Keratinocyte (primary cell): ENCODE measurements at regions not wholly inside any gene's neighbourhood (a gene's known extent, or its start where the extent isn't known, plus 50 kb on each side); places are given as distances from the start of the nearest gene placed in this dataset.
"Not testable (repeated sequence)": the region's sequence is repeated elsewhere in the genome, so short reads cannot be mapped to it uniquely, and the experiment has no call there.

Experiments used
- DNase-seq: peaks from one replicate; pipeline ENCODE4 v3.0.0-alpha.2; 2011; ENCODE audit warnings: low read depth, missing footprints, low spot score
- FAIRE-seq: peaks from 2 replicates; lab custom pipeline; 2011; peaks lifted over from hg19 to GRCh38; lab: Jason Lieb, UNC
- H2AFZ ChIP-seq: 2 replicates; pipeline ENCODE4 v1.6.0; 2012; ENCODE audit warnings: low read length, control low read depth, inconsistent platforms; ENCODE audit not compliant: control insufficient read depth
- H3K27ac ChIP-seq: 2 replicates; pipeline ENCODE4 v1.5.1; 2011; ENCODE audit warnings: low read length; ENCODE audit not compliant: control insufficient read depth, insufficient read depth
- H3K27me3 ChIP-seq: 3 replicates; pipeline ENCODE4 v1.6.0; 2011; ENCODE audit warnings: low read length; ENCODE audit not compliant: control insufficient read depth, insufficient read depth; ENCODE audit errors: extremely low read depth
- H3K36me3 ChIP-seq, 2 experiments: 2 replicates in 1 of 2; 3 replicates in 1 of 2; pipeline ENCODE4 v1.5.1; 2011; ENCODE audit warnings: low read length in 2 of 2, mild to moderate bottlenecking in 1 of 2; ENCODE audit not compliant: control insufficient read depth in 2 of 2, insufficient read depth in 2 of 2; ENCODE audit errors: extremely low read depth in 1 of 2
- H3K4me1 ChIP-seq: 3 replicates; pipeline ENCODE4 v1.5.1; 2011; ENCODE audit warnings: low read length; ENCODE audit not compliant: control insufficient read depth, insufficient read depth; ENCODE audit errors: extremely low read depth
- H3K4me2 ChIP-seq: 3 replicates; pipeline ENCODE4 v1.6.0; 2011; ENCODE audit warnings: low read depth, low read length; ENCODE audit not compliant: control insufficient read depth, insufficient read depth; ENCODE audit errors: extremely low read depth
- H3K4me3 ChIP-seq, 3 experiments: fragments of 200-600 bp in 1 of 3; sonication (generic) in 1 of 3; 2 replicates in 2 of 3; 3 replicates in 1 of 3; pipeline ENCODE4 v1.5.1; 2011 to 2016; ENCODE audit warnings: low read length in 3 of 3, mild to moderate bottlenecking in 3 of 3, control low read depth in 2 of 3, inconsistent platforms in 1 of 3, low read depth in 1 of 3, mixed read lengths in 1 of 3, mixed run types in 1 of 3, moderate library complexity in 1 of 3; ENCODE audit not compliant: control insufficient read depth in 2 of 3, insufficient read depth in 2 of 3; ENCODE audit errors: extremely low read depth in 1 of 3
- H3K79me2 ChIP-seq: 2 replicates; pipeline ENCODE4 v1.6.0; 2012; ENCODE audit warnings: low read length; ENCODE audit not compliant: control insufficient read depth, insufficient read depth
- H3K9ac ChIP-seq: 3 replicates; pipeline ENCODE4 v1.6.0; 2011; ENCODE audit warnings: low read length; ENCODE audit not compliant: control insufficient read depth, insufficient read depth; ENCODE audit errors: extremely low read depth
- H3K9me1 ChIP-seq: 3 replicates; pipeline ENCODE4 v1.6.0; 2011; ENCODE audit warnings: low read length; ENCODE audit not compliant: control insufficient read depth, insufficient read depth; ENCODE audit errors: extremely low read depth
- H3K9me3 ChIP-seq: 2 replicates; pipeline ENCODE4 v1.5.1; 2012; ENCODE audit warnings: low read depth, low read length; ENCODE audit not compliant: control insufficient read depth
- H4K20me1 ChIP-seq: 3 replicates; pipeline ENCODE4 v1.6.0; 2011; ENCODE audit warnings: low read length; ENCODE audit not compliant: control insufficient read depth, insufficient read depth; ENCODE audit errors: extremely low read depth
- CTCF ChIP-seq, 3 experiments: IDR thresholded peaks in 1 of 3; conservative IDR thresholded peaks in 1 of 3; optimal IDR thresholded peaks in 1 of 3; 2 replicates in 2 of 3; 3 replicates in 1 of 3; pipeline versions ENCODE3 to v1.5.1; 2011; ENCODE audit warnings: low read length in 3 of 3, mild to moderate bottlenecking in 3 of 3, moderate library complexity in 2 of 3, control low read depth in 1 of 3, inconsistent platforms in 1 of 3; ENCODE audit not compliant: insufficient read depth in 2 of 3; ENCODE audit errors: extremely low read depth in 1 of 3
- EZH2 ChIP-seq: IDR thresholded peaks from one replicate; pipeline ENCODE4 v1.6.1; 2012; ENCODE audit warnings: inconsistent platforms, mild to moderate bottlenecking, low read length, moderate library complexity
- dilution Hi-C: fragments of 300-500 bp; cut with MboI; formaldehyde crosslinking; loops from one replicate; pipeline ENCODE4 v1.7.0; 2020; ENCODE audit warnings: low sequenced_read_pairs; ENCODE audit not compliant: extremely low pct_ligation_motif_present

- H3K27ac ChIP-seq: no peak overlapping the region
- FAIRE-seq: no peak
These were observed 91.6 kb downstream of the CHCHD4 start for GRCh38 chr3:14033023-14033422.

GRCh38 chr3:14031271-14031670, 93.4 kb downstream of the CHCHD4 start:
- H3K9me3 ChIP-seq: no peaks in the 10 kb centered on the region

More at GRCh38 chr3:14033023-14033422, 91.6 kb downstream of the CHCHD4 start:
- no peaks in the 10 kb centered on the region for H4K20me1 ChIP-seq
- no peak overlapping the region for H3K4me3 ChIP-seq
- no peaks in the 10 kb centered on the region for H3K4me1 ChIP-seq
- no peak overlapping the region for H3K9ac ChIP-seq
- no peaks in the 10 kb centered on the region for H3K9me3 ChIP-seq
- no peak for DNase-seq
- dilution Hi-C loops: no loop called here
- no peaks in the 10 kb centered on the region for H3K27me3 ChIP-seq
- H3K9me1 ChIP-seq: no peaks in the 10 kb centered on the region
- H3K79me2 ChIP-seq: no peaks in the 10 kb centered on the region
- peaks cover 0 to 2% of the 10 kb centered on the region in 2 experiments for H3K36me3 ChIP-seq
- TF ChIP-seq EZH2 (no peak), CTCF (optimal IDR thresholded peaks at IDR 0.05 in 1 of 3, IDR thresholded peaks at IDR 0.05 in 1 of 3, conservative IDR thresholded peaks at IDR 0.05 in 1 of 3; ENCODE audit: extremely low read depth in 1 of 3, insufficient read depth in 2 of 3, low read length in 3 of 3) (no peak)
- no peak overlapping the region for H3K4me2 ChIP-seq
- no peak overlapping the region for H2AFZ ChIP-seq

GRCh38 chr3:14029390-14029995, 95.2 kb downstream of the CHCHD4 start:
- H3K79me2 ChIP-seq, H3K4me2 ChIP-seq, H4K20me1 ChIP-seq, dilution Hi-C loops, H3K27ac ChIP-seq, H3K9me1 ChIP-seq, H2AFZ ChIP-seq, H3K9ac ChIP-seq, H3K4me3 ChIP-seq, H3K4me1 ChIP-seq, DNase-seq, FAIRE-seq, H3K27me3 ChIP-seq, H3K9me3 ChIP-seq, H3K36me3 ChIP-seq: not testable (repeated sequence)

More at GRCh38 chr3:14031271-14031670, 93.4 kb downstream of the CHCHD4 start:
- no peaks in the 10 kb centered on the region for H3K4me1 ChIP-seq
- no peak overlapping the region for H3K4me2 ChIP-seq
- no peaks in the 10 kb centered on the region for H3K9me1 ChIP-seq
- no peaks in the 10 kb centered on the region for H3K27me3 ChIP-seq
- TF ChIP-seq CTCF (optimal IDR thresholded peaks at IDR 0.05 in 1 of 3, IDR thresholded peaks at IDR 0.05 in 1 of 3, conservative IDR thresholded peaks at IDR 0.05 in 1 of 3; ENCODE audit: extremely low read depth in 1 of 3, insufficient read depth in 2 of 3, low read length in 3 of 3): no peak
- no peak for TF ChIP-seq EZH2
- DNase-seq: no peak
- H3K27ac ChIP-seq: no peak overlapping the region
- dilution Hi-C loops: no loop called here
- no peaks in the 10 kb centered on the region for H3K79me2 ChIP-seq
- FAIRE-seq: peak; percentile 51
- no peak overlapping the region for H3K4me3 ChIP-seq
- H3K36me3 ChIP-seq: peaks cover 0 to 2% of the 10 kb centered on the region in 2 experiments
- no peaks in the 10 kb centered on the region for H4K20me1 ChIP-seq
- no peak overlapping the region for H3K9ac ChIP-seq
- H2AFZ ChIP-seq: no peak overlapping the region

- H3K36me3 ChIP-seq, H3K4me2 ChIP-seq, H3K9me3 ChIP-seq, DNase-seq, H4K20me1 ChIP-seq, H3K27me3 ChIP-seq, H3K4me1 ChIP-seq, H3K9ac ChIP-seq, H2AFZ ChIP-seq, H3K27ac ChIP-seq, FAIRE-seq, H3K9me1 ChIP-seq, H3K79me2 ChIP-seq, dilution Hi-C loops, H3K4me3 ChIP-seq: not testable (repeated sequence)
These were observed 96.5 kb downstream of the CHCHD4 start for GRCh38 chr3:14028122-14028521.
